Tibial nerve (tissue), 4 donors: ENCODE measurements at regions not wholly inside any gene's neighbourhood (a gene's known extent, or its start where the extent isn't known, plus 50 kb on each side); places are given as distances from the start of the nearest gene placed in this dataset.

Experiments
- DNase-seq, 2 donors: peaks; one replicate each; pipeline ENCODE4 v3.0.0-alpha.2; 2019; ENCODE audit warnings: low spot score in 2 of 2
- H3K27ac ChIP-seq, 4 donors: fragments of 200-600 bp; sonication (generic) in 3 of 4; one replicate each; pipeline ENCODE4 v1.5.1; 2017 to 2019; ENCODE audit warnings: mild to moderate bottlenecking in 1 of 4
- H3K27me3 ChIP-seq, 2 donors: fragments of 200-600 bp; sonication (generic) in 1 of 2; one replicate each; pipeline versions ENCODE4 v1.5.1 to v1.6.0; 2017 to 2019
- H3K36me3 ChIP-seq, 3 donors: fragments of 200-600 bp; sonication (generic); one replicate each; pipeline ENCODE4 v1.5.1; 2018 to 2019
- H3K4me1 ChIP-seq, 4 donors: fragments of 200-600 bp; sonication (generic) in 3 of 4; one replicate each; pipeline ENCODE4 v1.5.1; 2017 to 2019
- H3K4me3 ChIP-seq, 4 donors: fragments of 200-600 bp; sonication (generic) in 3 of 4; one replicate each; pipeline ENCODE4 v1.5.1; 2017 to 2019; ENCODE audit warnings: mild to moderate bottlenecking in 1 of 4, moderate library complexity in 1 of 4
- H3K9me3 ChIP-seq, 4 donors: fragments of 200-600 bp; sonication (generic) in 3 of 4; one replicate each; pipeline ENCODE4 v1.5.1; 2017 to 2019
- CTCF ChIP-seq, 5 experiments: fragments of 200-600 bp in 3 of 5; fragments of 450-650 bp in 2 of 5; sonication (generic) in 3 of 5; IDR thresholded peaks; one replicate each; pipeline ENCODE4 v1.5.1; 2016 to 2019; ENCODE audit warnings: antibody characterized with exemption in 5 of 5, mild to moderate bottlenecking in 3 of 5, moderate library complexity in 2 of 5
- EP300 ChIP-seq, 2 donors: sonication (generic); formaldehyde crosslinking; IDR thresholded peaks; one replicate each; pipeline ENCODE4 v1.6.1; 2017; ENCODE audit warnings: antibody characterized with exemption in 2 of 2, mild to moderate bottlenecking in 1 of 2
- POLR2A ChIP-seq, 2 donors: fragments of 450-650 bp; IDR thresholded peaks; one replicate each; pipeline ENCODE4 v1.6.1; 2017; ENCODE audit warnings: antibody characterized with exemption in 2 of 2, mild to moderate bottlenecking in 2 of 2, moderate library complexity in 2 of 2
- WGBS, 2 donors: methylation state at CpG; one replicate each; pipeline ENCODE4 v1.1.5; 2018; 5-methylcytosine and 5-hydroxymethylcytosine counted together

GRCh38 chr9:15113288-15113687 lies 193.7 kb downstream of the TTC39B start:
- Histone ChIP-seq H3K36me3 (no peaks in the 10 kb centered on the region), H3K27ac (no peak overlapping the region), H3K4me3 (no peak overlapping the region), H3K27me3 (no peaks in the 10 kb centered on the region), H3K9me3 (no peaks in the 10 kb centered on the region), H3K4me1 (no peaks in the 10 kb centered on the region)
- no peak for DNase-seq
- TF ChIP-seq POLR2A (IDR thresholded peaks at IDR 0.05) (no peak), EP300 (IDR thresholded peaks at IDR 0.05) (no peak), CTCF (IDR thresholded peaks at IDR 0.05) (no peak)

GRCh38 chr9:15111071-15111470 lies 195.9 kb downstream of the TTC39B start:
- H3K27ac ChIP-seq = no peak overlapping the region
- no peak overlapping the region for H3K4me3 ChIP-seq
- TF ChIP-seq POLR2A (IDR thresholded peaks at IDR 0.05) (no peak), CTCF (IDR thresholded peaks at IDR 0.05) (no peak), EP300 (IDR thresholded peaks at IDR 0.05) (no peak)
- peaks cover 0 to 7% (median 0%) of the 10 kb centered on the region in 4 donors for H3K9me3 ChIP-seq
- H3K4me1 ChIP-seq = no peaks in the 10 kb centered on the region
- no peaks in the 10 kb centered on the region for H3K36me3 ChIP-seq
- H3K27me3 ChIP-seq = no peaks in the 10 kb centered on the region
- DNase-seq = no peak

- Histone ChIP-seq H3K9me3 (peaks cover 0 to 7% (median 0%) of the 10 kb centered on the region in 4 donors), H3K27me3 (no peaks in the 10 kb centered on the region), H3K4me3 (no peak overlapping the region), H3K36me3 (no peaks in the 10 kb centered on the region), H3K27ac (no peak overlapping the region), H3K4me1 (no peaks in the 10 kb centered on the region)
- peak in 1 of 2 donors; percentile 16 for DNase-seq
- 39 to 41% methylated on average over 4 of the region's 4 CpGs for WGBS, 2 donors
- TF ChIP-seq CTCF (IDR thresholded peaks at IDR 0.05) (peak; percentile 44 to 60 (median 52)), EP300 (IDR thresholded peaks at IDR 0.05) (no peak)
These were observed 194.7 kb upstream of the FREM1 start for GRCh38 chr9:15104826-15105420.

GRCh38 chr9:15103290-15103689 lies 193.1 kb upstream of the FREM1 start:
- H3K4me3 ChIP-seq = no peak overlapping the region
- no peak overlapping the region for H3K27ac ChIP-seq
- TF ChIP-seq EP300 (IDR thresholded peaks at IDR 0.05) (no peak), CTCF (IDR thresholded peaks at IDR 0.05) (no peak), POLR2A (IDR thresholded peaks at IDR 0.05) (no peak)
- 32 to 41% methylated on average over 3 of the region's 3 CpGs for WGBS, 2 donors
- H3K27me3 ChIP-seq = no peaks in the 10 kb centered on the region
- H3K9me3 ChIP-seq = peaks cover 0 to 7% (median 0%) of the 10 kb centered on the region in 4 donors
- DNase-seq = no peak
- no peaks in the 10 kb centered on the region for H3K4me1 ChIP-seq
- no peaks in the 10 kb centered on the region for H3K36me3 ChIP-seq

- WGBS, 2 donors = 67 to 82% methylated on average over 7 of the region's 7 CpGs
- no peaks in the 10 kb centered on the region for H3K9me3 ChIP-seq
- no peak overlapping the region for H3K27ac ChIP-seq
- no peaks in the 10 kb centered on the region for H3K36me3 ChIP-seq
- no peaks in the 10 kb centered on the region for H3K27me3 ChIP-seq
- no peak overlapping the region for H3K4me3 ChIP-seq
- no peaks in the 10 kb centered on the region for H3K4me1 ChIP-seq
- DNase-seq = no peak
- no peak for TF ChIP-seq CTCF (IDR thresholded peaks at IDR 0.05)
These were observed 190.9 kb upstream of the FREM1 start for GRCh38 chr9:15101095-15101494.
